SKM-1 (cell line): ENCODE measurements at regions not wholly inside any gene's neighbourhood (a gene's known extent, or its start where the extent isn't known, plus 50 kb on each side); places are given as distances from the start of the nearest gene placed in this dataset.

ENCODE experiments used
- DNase-seq: peaks from one replicate; lab custom pipeline; 2025; ENCODE audit not compliant: unreplicated experiment; lab: John Stamatoyannopoulos, UW

DNA sequence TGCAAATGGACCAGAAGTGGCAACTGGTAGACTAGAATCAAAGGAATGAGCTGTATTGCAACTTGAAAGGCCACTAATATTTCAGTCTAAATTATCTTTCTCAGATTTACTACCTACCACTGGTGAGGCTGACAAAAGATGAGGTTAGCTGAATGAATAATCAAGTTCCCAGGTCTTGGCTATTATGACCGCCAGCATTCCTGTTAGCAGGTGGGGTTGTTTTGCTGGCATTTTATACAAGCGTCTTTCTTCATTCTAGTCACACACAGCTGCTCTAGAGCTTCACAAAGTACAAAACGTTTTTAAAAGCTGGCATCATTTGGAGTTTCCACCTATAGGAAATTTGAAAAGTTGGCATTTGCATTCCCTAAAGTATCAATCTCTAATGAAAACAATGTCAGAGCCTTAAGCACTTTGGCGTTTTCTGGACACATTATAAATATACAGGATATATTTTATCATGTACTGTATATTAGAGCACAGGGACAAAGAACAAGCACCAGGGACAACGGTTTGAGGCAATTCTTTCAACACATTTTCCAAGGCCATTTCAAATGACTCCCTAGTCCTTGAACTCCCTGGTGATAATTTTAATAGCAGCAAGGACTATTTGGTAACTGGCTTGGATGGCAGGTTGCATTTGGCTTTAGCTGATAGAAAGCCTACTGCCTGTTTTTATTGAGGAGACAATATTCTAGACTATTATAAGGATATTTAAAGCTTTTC, 410.2 kb upstream of the CHST9 start:
- DNase-seq, result no peak

DNA sequence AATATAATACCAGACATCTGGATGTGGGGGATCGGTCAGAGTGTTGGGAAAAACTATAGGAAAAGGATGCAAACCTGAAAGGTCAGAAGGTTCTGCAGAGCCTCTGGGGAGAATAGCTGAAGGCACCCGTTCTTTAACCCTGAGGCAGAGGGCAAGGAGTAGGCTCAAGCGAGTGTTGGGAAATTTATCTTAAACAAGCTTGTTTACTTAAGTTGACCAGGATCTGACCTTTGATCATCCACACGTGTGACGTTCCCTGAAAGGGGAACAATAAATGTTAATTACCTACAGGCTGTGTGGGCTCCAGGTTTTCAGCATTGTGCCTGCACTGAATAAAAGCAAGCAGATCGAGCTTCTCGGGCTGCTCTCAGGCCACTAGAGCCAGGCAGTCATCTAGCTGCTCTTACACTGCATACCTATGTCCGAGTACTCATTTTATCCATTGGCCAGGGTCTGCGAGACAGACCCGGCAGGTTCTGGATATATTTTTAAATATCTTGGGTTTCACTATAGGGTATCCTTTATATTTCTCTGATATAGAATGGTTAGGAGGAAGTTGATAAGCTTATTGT, 400.6 kb upstream of the CHST9 start:
- DNase-seq, result no peak

DNA sequence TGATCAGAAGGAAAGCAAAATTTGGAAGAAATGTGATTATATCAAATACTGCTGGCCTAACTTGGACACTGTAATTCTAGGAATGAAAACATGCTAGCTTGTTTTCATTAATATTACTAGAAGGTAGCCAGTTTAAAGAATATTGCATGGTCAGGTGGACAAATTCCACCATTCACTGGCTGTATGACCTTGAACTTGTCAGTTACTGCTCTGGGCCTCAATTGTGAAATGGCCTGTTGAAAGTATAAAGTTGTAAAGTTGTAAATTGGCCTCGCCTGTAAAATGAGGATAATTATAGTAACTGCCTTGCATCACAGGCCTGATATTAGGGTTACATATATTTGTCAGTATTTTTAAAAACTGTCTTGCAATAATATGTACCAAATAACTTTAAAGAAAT, 398.4 kb upstream of the CHST9 start:
- no peak for DNase-seq

DNA sequence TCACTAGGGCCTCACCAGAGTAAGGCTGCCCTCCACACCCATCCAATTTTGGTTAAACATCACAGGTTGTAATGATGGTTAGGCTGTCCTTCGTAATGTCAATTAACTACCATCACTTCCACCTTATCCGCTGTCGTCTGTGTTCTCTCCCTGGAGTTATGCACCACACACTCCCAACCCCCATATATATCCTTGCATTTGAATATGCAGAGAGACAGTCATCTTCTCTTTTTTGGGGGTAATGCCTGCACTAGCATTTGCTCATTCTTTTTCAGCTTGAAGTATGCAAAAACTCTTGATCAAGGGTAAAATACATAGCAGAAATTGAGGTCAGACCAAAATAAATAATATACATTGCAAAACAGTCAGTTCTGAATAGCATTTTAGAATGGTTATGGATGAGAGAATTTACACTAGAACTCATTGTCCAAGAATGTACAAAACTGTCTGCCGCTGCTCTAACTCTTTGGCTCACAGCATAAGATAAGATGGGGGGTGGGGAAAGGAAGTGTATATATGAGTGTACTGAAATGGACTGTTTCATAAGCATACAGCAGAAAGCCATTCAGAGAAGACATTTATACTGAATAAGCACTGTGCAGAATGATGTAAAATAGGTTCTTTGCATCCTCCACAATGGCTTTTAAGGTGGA, 397.8 kb upstream of the CHST9 start:
- DNase-seq, result no peak

DNA sequence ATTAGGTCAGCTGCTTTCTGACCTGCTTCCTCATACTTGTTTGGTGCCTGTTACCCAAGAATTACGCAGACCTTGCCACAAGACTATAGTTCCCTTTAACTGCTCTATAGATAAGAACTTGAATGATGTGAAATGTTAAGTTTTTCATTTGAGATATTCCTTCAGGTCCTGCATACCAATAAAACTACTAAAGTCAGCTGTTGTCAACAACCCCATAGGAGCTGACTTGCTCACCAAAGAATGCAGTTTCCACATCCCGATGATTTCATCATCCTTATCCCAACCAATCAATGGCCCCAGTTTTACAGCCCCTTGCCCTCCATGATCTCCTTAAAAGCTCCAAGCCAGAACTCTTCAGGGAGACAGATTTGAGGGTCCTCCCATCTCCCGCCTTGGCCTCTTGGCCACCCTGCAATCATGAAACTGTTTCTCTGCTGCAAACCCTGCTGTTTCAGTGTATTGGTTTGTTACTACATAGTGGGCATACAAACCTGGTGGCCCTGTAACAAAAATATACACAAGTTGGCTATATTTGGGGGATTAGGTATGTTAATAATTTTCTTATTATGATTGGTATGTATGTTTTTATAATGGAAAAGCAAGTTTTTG, 396.3 kb upstream of the CHST9 start:
- DNase-seq, result no peak

DNA sequence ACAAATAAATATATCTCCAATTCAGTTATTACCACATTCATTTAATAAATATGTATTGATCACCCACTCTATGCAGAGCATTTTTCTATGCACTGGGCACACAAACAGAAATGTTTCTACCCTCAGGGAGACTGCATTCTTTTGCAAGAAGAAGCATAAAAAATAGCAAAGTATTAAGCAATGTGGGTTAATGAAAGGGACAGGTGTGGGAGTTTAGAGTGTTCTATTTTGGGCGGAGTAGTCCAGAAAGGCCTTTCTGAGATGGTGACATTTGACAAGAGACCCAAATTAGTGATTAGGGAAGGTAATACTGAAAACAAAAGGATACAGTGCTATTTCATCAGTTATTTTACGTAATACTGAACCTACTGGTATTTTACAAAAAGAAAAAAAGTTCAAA, 394.3 kb upstream of the CHST9 start:
- no peak for DNase-seq

DNA sequence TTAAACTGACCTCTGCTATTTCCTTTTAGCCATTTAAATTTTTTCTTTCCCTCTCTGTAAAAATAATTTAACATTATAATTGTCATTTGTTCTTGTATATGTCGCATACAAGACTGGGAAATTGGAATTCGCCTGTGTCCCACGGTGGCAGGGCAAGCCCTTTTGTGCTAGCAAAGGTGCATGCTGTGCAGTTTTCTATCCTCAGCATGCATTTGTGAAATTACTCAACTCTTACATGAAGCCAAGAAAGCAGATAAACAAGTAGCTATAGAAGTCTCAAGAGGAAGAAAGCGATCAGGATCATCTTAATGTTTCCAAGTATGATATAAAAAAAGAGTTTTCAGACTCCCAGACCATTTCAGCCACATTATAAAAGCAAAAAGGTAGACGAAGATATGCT, 392.6 kb upstream of the CHST9 start:
- no peak for DNase-seq

DNA sequence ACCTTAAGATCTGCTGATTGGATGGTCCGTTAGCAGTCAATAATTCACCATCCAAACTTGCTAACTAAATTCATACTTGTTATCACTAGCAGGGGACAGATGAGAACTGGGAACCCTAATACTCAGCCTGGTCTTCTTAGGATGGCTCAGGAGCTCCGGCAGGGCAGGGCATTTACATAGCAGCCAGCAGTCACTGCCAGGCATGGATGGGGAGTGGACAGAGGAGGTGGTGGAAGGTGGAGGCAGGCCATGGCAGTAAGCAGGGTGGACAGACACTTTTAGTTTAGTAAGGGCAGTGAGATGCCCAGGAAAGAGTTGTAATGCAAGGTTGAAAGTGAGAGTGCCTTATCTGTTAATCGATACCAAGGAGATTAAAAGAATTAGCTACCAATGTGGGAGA, 392.2 kb upstream of the CHST9 start:
- no peak for DNase-seq

DNA sequence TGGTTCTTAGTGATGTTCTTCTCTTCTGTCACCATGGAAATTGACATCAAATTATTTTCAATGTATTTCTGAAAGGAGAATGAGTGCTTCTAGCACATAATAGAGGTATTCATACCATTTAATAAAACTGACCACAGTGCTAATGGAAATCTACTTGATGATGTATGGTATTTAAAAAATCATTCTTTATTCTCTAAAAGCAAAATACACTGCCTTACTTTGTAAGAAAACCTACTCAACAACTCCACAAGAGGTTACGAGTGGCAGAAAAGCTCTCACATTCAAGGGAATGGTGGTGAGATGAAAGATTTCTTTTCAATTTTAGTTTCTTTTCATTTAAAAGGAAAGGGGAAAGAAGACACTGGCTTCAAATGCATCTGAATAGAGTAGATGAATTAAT, 382.3 kb upstream of the CHST9 start:
- DNase-seq, result no peak

DNA sequence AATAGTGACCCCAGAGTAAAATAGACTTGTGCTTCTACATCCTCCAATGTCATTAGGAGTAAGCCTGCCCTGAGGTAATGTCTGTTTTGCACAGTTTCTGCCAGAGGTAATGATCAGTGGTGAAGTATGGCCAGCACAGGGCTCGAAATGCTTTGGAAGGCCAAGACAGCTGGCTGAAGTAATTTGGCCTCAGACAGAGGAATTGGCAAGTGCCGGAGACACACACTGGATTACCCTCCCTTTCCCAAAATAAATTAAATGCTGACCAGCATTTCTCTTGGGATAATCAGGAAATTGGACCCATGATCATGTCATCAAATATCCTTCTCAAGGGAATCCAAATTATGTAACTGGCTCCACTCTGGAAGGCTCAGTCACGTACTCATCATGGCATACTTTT, 379.0 kb upstream of the CHST9 start:
- no peak for DNase-seq

DNA sequence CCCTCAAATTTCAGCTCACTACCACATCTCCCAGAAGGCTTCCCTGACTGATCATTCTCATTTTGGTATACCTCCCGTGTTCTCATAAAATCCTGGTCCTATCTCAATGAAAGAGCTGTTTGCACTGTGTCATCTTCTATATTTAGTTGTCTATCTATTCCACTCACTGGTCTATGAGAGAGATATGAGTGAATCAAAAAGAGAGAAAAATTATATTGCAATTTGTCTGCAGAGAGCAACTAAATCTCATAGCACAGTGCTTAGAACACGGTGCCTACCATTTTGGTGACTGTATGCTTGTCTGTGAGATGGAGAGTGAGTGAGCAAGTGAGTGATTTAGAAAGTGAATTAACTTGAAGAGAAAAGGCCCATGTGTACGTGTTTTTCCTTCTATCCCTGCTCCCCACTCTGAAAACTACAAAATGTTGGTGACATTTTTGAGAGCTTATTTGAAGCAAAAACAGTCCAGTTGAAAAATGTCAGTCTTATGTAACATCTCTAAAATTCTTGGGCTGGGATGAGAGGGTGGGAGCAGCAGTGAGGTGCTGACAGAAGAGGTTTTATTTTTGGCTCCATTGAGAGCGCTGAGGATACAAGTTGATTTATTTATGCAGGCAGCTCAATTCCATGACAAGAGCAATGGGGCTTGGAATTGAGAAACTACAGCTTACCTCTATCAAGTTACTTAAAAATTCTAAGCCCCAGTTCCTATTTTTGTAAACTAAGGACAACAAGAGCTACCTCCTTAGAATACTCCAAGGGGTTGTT, 373.5 kb upstream of the CHST9 start:
- DNase-seq, result no peak

DNA sequence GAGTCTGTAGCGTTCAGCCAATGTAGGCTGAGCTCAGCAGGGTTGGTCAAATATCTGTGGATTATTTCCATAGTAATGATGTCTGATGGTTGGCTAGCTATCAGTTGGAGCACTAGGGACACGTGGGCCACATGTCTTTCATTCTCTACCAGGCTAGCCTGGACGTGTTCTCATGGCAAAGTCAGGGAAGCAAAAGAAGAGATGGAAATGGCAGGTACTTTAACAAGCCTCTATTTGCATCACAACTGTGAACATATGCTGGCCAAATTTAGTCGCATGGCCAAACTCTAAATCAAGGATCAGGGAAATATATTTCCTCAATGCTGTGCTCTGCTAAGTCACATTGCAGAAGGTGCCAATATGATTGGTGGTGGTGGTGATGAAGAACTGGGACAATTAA, 371.6 kb upstream of the CHST9 start:
- no peak for DNase-seq

DNA sequence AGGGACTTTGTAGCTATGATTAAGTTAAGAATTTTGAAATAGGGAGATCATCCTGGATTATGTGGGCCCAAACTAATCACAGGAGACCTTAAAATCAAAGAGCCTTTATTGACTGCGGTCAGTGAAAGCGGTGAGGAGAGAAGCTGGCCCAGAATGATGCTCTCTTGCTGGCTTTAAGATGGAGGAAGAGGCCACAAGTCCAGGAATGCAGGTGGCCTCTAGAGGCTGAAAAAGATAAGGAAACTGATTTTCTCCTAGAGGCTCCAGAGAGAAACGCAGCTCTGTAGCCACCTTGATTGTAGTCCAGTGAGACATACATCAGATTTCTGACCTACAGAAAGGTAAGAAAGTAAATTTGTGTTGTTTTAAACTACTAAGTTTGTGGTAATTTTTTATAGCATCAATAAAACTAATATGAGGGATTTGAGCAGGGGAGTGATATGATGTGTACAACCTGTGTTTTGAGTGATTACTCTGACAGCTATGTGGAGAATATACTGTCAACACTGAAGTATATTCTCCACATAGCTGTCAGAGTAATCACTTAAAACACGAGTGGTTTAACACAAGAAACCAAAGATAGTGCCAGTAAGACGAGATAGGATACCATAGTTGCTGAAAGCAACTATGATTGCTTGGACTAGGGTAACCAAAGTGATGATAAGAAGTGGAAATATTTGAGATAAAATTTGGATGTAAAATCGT, 364.4 kb upstream of the CHST9 start:
- no peak for DNase-seq

DNA sequence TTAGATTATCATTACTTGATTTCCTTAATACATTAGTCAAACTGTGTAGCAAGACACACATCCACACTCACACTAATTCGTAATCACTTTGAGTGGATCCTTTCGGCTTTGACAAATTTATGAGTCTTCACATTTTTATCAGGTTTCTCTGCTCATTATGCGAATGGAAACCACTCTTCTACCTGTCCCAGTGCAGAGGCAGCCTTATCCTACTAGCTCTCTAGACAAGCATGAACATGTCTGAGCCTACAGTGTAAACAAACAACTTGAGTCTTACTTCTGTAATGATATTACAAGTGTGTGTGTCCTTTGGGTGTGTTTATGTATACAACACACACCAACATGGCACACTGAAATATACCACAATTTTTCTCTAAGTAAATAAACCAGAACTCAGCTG, 361.9 kb upstream of the CHST9 start:
- DNase-seq, result no peak

DNA sequence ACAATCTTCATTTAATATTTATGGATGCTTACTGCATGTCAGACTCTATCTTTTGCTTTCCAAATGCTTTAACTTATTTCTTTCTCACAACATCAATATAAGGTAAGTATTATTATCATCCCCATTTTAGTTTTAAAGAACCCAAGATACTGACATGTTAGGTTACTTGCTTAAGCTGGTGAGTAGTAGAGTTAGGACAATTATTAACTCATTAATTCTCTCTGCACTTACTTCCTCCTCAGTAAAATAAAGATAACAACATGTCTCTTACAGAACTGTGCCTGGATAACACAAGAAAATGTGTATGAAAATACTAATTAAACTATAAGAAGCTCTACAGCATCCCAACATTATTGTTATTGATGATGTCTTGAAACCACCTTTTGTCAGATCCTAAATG, 359.1 kb upstream of the CHST9 start:
- DNase-seq, result no peak

DNA sequence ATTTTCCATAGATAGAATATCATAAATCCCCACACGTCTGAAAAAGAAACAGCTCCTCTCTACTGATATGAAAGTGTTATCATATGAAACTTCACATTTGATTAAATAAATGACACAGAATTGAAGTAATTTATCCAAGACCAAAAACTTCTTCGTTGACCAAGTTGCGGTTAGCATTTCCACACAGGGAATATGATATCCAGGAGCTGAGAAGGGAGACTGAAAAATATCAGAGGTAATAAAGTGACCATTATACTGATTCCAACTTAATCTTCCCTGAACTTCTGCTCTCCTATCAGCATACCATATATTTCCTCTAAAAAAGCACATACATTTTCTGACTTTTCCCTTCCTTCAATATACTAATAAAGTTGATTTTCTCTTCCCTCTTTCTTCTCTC, 356.2 kb upstream of the CHST9 start:
- no peak for DNase-seq

DNA sequence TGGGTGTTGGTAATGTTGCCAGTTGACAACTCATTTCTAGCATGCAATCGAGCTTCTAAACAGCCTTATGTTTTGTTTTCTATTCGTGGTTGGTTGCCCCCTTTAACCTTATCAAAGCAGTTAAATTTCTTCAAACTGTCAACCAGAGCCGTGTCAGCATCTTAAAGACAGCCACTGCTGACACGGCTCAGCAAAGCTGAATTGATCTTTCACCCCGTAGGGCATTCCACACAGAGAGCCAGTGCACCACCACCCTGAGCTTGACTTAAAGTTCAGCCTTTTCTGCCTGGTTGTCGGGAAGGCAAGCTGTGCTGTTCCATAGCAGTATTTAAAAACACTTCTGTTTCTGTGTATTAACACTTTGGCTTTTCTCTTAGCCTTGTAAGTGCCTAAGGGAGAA, 355.0 kb upstream of the CHST9 start:
- no peak for DNase-seq

DNA sequence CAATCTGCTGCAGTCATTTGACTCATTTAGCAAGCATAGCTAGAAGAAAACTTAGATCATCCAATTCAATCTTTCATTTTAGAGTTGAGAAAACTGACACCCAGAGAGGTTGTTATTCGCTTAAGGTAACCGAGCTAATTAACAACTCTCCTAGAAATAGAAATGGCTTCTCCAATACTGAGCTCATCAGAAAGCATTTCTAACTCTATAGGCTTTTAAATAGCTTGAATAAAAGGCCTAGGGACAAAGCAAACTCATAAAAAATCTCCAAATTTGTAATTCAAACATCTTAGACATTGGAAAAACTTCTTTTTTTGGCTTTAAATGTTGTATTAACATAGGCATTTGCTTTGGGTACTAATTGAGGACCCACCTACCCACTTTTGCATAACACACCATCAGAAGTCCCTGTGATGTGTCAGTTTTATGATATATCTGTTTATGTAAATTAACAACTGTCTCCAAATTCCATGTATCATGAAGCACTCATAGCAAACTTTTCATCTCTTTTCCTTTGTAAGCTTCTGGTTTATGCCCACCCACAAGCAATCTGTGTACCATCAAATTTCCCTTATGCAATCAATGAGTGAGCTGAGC, 343.9 kb upstream of the CHST9 start:
- no peak for DNase-seq

DNA sequence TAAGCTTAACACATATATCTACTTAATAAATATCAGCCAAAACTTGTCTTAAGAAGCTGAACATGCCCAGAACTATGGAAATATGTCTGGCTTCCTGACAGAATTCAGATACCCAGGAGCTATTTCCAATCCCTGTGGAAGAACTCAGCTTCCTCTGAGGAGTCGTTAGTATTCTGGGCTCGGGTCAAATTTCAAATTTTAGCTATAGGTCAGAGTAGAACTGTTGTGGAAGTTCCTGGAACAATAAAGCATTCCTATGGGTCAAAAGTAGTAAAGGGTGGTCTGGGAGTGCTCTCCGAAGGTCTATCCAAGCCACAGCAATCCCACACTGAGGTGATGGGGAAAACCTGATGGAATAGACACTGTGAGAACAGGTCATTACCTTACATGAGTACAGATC, 342.7 kb upstream of the CHST9 start:
- no peak for DNase-seq

DNA sequence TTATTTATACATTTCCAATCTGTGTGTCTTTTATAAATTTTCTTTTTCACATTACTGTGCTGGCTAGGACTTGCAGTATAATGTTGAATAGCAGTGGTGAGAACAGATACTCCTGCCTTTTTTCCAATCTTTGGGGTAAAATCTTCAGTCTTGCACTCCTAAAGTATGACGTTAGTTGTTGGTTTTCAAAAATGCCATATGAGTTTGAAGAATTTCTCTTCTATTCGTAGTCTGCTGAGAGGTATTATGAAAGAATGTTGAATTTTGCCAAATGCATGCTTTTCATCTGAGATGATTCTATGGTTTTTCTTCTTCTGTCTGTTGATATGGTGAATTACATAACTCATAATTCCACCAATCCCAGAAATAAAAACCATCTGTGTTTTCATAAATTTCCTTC, 335.3 kb upstream of the CHST9 start:
- DNase-seq, result no peak
